NCI-H524 treated with DMSO at 0.1 percent for 48 hours (cell line): ENCODE measurements at regions not wholly inside any gene's neighbourhood (a gene's known extent, or its start where the extent isn't known, plus 50 kb on each side); places are given as distances from the start of the nearest gene placed in this dataset.

Source experiments
- DNase-seq: peaks from one replicate; lab custom pipeline; 2025; lab: John Stamatoyannopoulos, UW

DNA sequence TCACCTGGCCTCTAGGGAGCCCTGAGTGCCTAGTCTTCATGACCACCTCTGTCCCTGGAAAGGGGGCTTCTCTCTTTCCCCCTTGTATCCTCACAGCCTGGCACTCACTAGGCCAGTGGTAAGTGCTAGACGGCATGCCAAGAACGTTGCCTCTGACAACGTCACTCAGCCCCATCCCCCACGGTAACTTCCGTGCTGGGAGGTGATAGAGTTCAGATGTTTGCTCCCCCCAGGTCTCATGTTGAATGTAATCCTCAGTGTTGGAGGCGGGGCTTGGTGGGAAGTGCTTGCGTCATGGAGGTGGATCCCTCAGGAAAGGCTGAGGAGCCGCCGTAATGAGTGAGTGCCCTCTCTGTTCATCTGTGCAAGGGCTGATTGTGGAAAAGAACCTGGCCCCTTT is 343.3 kb upstream of the MKI67 start:
- DNase-seq = no peak

DNA sequence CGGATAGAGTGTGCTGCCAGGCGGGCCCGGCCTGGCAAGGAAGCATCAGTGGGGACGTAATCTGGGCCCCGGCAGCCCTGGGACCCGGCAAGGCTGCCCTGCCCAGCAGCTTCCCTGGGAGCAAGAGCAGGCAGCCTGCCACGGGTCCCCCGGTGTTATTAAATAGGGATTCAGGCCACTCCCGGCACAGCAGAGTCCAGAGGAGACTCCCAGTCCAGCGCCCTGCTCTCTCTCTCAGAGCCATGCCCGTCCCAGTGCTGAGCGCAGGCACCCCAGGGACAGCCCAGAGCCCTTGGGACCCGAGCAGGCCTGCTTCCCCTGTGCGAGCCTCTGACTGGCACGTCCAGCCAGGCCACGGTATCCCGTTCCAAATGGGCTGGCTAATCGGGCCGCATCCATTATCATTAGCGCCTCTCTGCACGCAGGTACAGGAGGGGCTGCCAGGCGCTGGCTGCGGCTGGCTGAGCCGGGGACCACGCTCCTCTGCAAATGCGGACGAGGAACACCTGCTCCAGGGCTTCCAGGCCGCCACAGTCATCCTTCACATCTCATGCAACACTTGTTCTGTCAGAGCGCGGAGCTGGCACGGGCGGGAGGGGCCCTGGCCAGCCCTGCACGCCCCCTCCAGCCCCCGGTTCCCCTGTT is 344.2 kb upstream of the MKI67 start:
- DNase-seq = no peak

DNA sequence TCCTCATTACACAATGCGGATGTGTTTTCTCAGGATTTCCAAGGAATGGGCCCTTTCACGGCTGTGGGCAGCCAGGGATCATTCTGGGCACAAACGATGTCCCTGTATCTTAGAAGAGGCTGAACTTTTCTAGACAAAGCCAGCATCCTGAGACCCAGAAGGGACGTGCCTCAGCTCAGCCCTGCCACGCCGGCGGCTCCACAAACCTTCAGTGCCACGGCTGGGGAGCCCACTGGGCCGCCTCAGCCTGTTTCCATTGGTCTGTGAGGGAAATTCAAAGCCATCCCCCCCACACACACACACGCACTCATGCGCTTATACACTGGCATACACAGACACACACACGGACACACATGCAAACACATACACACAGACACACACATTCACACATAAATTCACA is 344.9 kb upstream of the MKI67 start:
- DNase-seq = no peak

DNA sequence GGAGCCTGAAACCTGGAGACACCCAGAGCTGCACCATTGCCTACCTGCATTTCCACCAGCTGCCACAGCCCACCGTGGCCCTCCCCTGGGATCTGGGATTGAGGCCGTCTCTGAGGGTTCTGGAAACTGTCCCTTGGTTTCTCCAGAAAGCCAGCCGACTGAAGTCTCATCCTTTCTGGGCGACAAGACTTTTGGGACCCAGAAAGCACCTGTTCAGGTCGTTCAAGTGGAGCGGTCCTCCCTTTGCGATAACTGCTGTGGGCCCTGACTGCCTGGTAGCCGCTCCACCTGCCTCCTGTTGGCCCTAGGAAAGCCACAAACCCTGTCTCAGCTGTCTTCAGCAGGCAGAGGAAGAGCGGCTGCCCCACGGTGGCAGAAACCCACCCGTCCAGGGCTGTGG is 346.0 kb upstream of the MKI67 start:
- no peak for DNase-seq

DNA sequence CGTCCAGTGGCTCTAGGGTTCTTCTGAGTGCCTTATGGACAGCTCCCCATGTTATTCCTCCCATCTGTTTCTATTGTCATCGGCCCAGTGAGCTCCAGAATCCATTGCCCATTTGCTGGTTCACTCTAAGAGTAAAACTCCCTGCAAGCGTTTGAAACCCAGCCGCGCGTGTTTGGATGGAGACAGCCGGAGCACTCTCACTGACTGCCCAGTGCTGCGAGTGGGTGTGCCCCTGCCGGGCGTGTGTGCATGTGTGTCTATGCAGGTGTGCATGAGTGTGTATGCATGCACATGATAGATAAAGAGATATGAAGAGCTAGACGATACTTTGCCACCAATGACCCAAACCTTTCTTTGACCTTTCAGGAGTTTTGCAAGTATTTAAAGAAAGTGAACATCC is 347.2 kb upstream of the MKI67 start:
- DNase-seq = no peak

DNA sequence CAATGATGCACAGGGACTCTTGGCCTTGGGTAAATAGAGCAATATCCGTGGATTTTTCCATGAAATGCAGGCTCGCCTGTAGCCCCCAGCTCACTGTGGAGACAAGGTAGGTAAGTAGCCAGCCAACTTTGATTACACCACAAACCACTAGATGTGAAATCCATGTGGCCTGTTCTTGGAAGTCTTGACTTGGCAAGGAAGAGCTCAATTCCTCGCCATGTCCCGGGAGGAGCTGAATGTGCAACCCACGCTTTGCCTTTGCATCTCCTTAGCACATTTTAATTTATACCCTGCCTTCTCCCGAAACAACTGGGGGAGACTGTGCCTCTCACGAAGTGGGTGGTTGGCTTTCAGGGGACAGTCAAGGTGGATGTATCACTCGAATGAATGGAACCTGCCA is 347.7 kb upstream of the MKI67 start:
- no peak for DNase-seq

DNA sequence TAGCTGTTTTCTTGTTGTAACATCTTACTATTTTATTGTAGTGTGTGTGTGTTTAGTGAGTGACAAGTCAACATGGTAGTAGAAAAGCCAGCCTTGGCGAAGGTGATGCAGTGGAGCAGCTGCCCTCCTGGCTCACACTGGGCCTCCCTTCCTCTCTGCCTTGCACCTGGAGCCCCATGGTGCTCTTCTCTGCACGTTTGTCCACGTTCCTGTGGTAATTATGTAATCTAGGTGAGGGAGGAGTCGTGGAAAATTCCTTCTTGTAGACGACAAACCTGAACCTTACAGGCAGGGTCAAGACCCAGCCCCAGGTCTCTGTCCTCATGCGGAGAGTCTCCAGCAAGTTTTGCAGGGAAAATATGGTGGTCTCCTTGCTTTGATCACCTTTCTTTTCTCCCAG is 348.3 kb upstream of the MKI67 start:
- no peak for DNase-seq

DNA sequence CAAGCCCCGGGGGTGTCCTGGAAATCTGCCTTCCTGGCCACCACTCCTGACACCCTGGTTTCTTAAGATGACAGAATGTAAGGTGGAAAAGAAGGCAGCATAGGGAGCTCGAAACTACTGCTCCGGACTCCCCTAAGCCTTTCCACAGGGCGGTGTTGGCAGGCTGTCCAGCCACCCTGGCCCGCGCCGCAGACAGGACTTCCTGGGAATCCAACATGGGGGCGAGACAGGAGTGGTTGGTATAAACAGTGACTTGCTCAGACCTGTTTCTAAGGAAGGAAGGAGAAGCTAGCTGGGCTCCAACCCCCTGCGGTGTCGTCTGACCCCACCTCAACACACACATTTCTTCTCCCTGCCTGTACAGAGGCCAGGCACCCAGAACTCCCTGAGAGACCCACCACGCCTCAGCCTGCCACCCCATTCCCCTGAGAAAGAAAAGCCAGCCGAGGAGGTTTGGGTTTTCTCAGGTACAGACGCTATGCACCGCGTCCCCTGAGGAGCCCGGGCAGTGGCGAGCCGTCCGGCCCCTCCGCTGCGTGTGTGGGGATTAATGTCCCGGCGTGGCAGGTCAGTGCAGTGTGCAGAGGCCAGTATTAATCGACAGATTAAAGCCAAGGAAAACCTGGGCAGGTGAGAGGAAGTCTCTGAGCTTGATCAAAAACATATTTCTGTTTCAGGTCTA is 349.6 kb upstream of the MKI67 start:
- no peak for DNase-seq

DNA sequence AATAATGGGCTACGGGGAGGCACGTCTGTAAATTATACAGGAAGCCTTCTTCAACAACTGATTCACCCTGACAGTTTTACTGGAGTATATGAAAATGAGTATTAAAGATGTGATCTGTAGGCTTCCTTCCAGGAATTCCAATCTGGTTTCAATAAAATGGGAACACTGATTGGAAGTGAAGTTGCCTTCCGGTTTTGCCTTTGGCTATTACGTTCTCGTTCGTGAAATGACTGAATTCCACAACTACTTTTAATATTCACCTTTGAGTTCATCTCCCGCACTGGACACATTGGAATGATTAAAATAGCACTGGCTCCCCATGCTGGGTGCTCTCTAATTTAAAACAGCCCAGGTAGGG is 350.1 kb upstream of the MKI67 start:
- no peak for DNase-seq

DNA sequence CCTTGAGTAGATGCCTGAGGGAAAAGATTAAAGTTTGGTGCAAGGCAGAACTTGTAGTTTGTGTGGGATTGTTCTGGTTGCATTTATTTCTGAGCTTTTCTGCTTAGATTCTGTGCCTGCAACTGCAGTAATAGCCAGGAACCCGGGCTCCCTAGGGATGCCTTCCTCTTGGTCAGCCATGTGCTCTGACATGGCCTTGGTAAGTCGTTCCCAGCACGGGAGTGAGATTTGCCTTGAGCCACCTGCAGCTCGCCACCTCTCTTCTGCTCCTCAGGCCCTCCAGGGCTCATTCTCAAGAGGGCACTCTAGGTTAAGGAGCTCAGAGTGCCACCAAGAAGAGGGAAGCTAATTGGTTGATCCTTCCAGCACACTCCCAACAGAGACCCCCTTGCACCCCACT is 350.6 kb upstream of the MKI67 start:
- peak; percentile 42 for DNase-seq

DNA sequence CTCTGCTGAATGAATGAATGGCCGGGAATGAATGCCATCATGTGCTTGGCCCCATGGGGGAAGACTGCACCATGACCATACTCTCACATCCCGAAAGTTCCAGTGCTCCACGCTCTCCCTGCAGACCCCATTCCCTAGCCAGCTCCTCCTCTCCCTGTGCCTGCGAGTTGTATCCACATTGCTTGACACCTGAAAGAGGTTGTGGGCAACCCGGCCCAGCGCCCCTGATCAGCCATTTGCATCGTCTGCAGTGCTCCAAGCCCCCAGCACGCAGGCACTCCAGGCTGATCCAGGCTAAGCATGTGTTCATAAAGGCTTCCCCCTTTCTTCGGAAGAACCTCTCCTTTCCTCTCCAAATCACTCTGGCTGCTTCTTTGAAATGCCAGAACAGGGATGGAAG is 354.4 kb upstream of the MKI67 start:
- DNase-seq = no peak

DNA sequence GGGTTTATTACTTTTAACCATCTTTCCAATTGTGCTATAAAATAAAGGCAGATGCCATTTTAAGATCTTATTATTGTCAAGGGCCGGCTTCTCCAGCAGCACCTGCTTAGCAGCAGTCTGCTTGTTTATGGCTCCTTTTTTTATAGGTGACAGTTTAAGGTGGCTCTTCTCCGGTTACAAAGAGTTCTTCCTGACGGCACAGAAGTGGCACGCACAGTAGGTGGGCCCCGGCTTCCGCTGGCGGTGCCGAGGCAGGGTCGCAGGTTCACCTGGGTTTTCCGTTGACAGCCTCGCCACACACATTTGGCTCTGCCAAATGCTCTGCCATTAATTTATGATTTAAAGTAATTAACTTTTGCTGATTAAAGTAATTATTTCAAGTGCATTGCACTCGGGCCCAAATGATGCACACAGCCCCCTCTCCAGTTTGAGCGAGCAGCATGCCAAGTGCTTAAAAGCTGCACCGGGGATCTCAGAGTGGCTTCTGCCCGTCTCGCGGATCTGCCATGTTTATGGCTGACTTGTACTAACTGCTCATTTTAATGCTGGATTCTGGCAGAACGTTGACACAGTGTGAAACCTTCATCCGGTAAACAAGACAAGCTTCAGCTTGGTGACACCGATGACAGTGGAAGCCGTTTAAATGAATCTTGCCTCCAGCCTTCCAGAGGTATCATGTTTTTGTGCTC is 355.1 kb upstream of the MKI67 start:
- peak; percentile 39 for DNase-seq

DNA sequence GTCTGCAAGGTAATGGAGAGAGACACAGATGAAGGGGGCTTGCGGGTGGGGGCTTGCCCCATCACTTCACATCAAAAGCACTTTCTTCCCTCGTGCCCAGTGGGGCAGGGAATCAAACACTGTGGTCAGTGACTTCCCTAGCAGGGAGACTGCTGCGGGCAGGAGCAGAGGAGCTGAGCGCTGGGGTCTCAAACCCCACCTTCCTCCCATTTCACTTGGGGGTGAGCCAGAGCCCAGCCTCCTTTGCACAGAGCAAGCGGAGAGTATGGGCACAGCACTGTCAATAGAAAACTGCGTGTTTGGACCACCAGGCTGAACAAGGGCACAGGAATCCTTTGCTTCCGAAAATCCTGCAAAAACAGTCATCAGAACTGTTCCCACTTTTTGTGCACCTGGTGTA is 355.8 kb upstream of the MKI67 start:
- no peak for DNase-seq

DNA sequence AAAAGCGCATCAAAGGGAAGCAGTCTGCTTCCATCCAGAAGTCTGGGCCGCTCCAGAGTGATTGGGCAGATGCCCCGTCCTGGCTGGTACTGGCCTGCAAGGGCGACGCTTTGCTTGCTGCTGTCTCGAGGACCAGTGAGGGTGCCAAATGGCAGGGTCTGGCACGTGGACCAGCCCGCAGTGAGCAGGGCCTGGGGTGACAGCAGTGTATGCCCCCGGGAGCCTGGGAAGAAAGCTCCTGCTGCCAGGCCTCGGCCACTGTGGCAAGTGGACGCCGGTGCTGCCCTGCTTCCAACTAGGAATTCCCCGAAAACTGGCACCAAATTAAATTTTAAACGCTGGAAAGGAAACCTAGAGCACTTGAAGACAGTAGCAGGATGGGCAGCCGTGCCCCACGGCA is 357.0 kb upstream of the MKI67 start:
- DNase-seq = no peak

DNA sequence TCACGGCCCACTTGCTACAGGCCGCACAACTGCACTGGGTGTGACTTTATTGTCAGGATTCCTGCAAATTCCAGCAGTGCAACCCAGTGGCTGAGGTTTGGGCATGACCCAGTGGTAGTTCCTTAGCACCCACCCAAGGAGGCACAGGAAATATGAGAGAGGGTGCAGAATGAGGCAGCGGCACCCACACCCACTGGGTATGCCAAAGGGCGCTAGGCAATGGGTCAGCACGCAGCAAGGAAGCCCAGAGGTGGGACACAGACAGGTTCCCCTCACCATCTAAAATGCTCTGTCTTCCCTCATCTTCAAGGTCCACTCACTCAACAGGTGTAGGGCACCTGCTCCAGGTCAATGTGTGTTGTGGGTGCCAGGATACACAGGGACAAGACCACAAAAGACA is 357.8 kb upstream of the MKI67 start:
- no peak for DNase-seq

DNA sequence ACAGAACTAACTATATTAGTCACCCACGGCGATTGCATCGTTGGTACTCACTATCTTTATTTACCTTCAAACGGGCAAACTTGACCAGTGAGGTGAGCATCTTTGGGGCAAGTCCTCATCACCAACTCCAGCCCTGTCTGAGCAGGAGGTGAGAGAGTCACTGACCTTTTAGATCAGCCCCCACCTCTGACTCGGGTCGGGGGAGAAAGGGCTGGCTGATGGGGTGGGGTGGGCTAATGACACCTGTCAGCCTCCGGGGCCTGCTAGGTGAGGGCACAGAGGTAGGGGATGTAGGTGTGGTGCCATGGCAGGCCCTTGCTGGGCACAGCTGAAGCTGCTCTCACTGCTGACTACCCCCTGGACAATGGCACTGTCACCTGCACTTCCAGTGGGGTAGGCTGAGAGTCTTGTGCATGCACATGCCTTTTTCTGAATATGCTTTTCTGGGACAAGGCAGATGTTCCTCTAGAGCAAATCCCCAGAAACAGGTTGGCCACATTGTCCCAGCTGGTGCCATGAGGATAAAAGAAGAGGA is 359.5 kb upstream of the MKI67 start:
- peak; percentile 16 for DNase-seq

DNA sequence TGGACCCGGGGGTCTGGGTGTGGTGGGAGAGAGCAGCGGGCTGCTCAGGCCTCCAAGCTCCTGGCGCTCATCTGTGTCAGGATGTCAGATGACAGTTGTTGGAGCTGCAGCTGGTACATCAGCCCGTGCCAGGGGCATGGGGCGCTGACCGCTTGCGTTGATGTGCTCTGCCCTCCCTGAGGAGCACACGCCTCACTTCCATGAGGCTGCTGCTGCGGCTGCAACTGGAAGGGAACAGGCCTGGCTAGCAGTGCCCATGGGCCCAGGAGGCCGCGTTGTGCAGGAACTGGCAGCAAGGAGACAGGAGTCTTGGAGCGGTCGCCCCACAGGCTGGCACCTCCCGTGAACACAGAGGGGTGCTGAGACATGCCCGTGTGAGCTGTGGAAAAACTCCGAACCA is 361.3 kb upstream of the MKI67 start:
- DNase-seq = no peak

DNA sequence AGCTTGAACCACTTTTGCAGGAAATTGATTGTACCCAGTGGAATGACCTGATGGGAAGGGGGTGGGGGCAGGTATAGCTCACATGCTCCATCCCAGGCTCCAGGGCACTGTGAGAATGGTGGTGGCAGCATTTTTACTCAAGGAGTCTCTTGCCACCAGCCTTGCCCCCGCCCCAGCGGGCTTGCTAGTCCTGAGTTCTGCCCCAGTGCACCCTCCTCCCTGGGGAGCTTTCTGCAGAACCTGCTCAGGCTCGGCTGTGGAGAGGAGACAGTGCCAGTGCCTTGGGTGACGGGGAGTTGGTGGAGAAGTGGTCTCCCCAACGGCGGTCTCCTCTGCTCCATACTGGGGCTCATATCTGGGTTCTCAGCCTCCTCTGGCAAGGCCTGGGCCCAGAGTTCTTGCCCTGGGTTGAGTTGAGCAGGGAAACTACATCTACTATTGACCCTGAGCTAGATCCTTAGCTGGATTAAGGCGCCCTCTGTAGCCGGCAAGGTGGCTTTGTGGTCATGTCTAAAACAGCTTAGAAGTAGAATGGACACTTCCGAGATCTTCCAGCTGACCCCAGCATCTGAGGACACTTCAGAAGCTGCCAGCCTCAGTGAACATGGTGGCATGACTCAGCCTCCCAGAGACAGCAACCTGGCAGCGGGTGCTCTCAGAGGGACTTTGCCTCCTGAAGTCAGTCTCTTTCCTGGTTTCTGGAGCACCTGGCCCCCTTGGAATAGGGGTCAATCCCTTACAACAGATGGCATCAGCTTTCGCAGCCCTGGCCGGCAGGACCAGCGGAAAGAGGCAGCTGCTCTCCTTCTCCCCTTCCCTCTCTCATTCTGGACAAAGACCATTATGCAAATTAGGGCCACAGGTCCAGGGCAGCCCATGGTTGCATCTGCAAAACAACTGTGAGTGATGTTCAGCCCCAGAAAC is 363.4 kb upstream of the MKI67 start:
- no peak for DNase-seq

DNA sequence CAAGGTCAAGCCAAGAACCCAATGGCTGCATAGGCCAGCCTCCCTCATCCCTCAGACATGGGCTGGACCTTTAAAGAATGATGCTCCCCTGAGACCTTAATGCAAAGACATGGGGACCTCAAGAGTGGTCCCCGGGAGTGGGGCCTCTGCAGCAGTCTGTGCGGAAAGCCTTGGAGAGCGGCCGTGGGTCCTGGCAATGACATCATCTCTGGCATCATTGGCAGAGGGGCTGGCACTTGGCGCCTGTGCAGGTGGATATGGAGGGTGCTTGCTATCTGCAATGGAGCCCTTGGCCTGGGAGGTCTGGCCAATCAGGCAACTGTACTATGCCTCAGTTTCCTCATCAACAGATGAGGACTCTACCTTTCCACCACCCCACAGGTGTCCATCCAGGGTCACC is 365.5 kb upstream of the MKI67 start:
- no peak for DNase-seq

DNA sequence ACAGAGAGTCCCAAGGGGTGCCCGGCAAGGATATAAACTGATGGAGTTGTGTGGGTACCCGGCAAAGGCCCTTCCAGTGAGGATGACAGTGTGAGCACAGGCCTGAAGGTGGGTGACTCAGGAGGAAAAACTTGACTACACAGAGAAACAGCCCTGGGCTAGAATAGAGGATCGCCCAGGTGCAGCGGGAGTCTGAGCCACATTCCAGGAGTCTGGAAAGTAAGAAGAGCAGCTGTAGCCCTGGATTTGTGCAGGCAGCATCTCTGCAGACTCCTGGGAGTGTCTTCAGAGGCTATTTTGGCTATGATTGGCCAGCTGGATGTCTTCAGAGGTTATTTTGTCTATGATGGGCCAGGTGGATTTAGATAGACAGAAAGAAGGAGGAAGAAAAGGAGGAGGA is 367.6 kb upstream of the MKI67 start:
- no peak for DNase-seq

DNA sequence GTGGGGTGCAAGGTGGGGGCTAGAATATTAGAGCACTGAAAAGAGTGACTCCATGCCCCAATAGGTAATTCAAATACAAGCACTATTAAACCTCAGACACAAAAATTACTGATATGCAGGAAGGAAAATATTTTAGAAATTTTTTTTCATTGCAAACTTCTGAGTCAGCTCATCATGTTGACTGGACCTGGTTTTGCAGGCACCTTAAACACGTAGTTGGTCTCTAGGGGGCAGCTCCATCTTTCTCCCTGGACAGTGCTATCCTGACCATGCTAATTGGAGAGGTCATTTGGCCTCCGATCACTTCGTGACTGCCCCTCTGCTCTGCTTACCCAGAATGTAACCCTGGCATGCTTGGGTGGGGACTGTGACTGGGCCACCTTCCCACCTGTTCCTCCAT is 368.4 kb upstream of the MKI67 start:
- DNase-seq = no peak

DNA sequence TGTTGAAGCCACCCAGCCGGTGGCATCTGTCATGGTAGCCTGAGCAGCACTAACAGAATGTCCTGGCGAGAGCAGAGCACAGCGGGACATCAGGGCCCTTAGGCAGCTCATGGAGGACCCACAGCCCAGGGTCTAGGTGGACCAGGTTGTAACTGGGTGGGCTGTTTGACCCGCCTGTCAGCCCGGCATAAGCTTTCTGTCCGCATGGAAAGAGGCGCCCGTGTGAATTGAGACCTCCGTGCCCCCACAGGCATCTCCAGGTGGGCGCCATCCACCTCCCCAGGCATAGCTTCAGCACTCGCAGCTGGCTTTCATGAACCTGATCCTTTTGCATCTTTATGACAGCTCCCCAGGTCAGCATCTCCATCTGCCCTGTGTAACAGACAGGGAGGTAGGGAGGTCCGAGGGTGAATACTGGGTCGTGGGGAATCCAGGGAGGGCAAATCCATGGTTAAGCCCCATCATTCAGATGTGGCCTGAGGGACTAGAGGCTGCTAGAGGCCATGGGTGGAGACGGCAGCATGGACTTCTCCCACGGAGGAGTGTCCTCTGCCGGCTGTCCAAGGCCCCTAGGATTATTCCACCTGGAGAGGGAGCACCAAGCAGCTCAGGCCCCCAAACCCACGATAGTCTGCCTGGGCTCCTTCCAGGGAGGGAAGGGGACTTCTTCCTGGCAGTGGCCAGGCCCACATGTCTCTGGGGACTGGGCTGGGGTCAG is 371.6 kb upstream of the MKI67 start:
- no peak for DNase-seq
